Left renal pelvis (tissue), 4 donors: ENCODE measurements at regions not wholly inside any gene's neighbourhood (a gene's known extent, or its start where the extent isn't known, plus 50 kb on each side); places are given as distances from the start of the nearest gene placed in this dataset.
"Not testable (repeated sequence)": the region's sequence is repeated elsewhere in the genome, so short reads cannot be mapped to it uniquely, and the experiment has no call there.

Experiments
- DNase-seq, 4 donors: peaks; one replicate each; pipeline ENCODE4 v3.0.0-alpha.2; 2013; ENCODE audit warnings: low read depth in 4 of 4, low spot score in 3 of 4

DNA sequence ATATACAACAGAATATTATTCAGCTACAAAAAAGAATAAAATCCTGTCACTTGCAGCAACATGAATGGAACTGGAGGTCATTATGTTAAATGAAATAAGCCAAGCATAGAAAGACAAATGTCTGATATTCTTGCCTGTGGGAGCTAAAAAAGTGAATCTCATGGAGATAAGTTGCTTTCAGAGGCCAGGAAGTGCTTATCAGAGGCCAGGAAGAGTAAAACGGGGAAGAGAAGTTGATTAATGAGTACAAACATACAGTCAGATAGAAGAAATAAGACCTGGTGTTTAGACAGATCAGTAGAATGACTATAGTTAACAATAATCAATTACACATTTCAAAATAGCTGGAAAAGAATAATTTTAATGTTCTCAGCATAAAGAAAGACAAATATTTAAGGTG lies 54.4 kb upstream of the CPHXL start:
- DNase-seq, result no peak

DNA sequence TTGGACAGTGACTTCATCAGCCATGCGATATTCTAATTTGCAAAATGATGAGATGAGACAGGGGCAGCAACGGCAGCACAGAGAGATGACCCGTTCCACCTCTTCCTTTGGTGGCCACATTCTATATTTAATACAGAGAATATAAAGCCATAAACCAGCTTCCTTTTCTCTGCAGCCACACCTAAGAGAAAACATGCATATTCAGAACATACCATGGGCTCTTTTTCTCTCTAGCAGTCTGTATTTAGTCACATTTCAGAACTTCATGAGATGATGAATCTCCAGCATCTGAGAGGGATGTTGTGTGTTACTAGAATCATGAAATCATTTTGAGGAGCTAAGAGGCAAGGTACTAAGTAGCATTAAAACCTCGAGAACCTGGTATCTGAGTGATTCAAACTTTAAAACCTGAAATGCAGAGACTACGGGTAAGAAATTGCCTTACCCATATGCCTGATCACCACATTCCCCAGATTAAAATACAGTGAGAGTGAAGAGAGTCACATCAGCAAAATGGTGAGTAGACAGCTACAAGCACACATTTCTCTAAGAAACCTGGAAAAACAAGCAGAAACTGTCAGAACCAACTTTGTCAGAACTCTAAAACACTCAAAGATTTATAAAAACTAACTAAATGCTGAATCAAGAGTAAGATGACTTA lies 55.5 kb upstream of the CPHXL start:
- no peak for DNase-seq

DNA sequence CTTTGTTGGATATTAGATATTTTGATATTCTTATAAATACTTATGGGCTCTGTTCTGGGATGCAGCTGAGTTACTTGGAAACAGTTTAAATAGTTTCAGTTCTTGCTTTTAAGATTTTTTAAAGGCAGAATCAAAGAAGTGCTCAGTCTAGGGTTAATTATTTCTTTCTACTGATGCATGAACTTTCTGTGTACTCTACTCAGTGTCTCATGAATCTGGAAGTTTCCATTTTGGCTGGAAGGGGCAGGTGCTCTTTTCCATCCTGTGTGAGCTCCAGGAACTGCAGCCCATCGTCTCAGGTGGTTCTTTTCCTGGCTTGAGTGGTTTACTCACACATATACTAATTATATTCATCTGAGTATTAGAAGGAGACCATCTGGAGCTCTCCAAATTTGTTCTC lies 61.1 kb upstream of the CPHXL start:
- no peak for DNase-seq

DNA sequence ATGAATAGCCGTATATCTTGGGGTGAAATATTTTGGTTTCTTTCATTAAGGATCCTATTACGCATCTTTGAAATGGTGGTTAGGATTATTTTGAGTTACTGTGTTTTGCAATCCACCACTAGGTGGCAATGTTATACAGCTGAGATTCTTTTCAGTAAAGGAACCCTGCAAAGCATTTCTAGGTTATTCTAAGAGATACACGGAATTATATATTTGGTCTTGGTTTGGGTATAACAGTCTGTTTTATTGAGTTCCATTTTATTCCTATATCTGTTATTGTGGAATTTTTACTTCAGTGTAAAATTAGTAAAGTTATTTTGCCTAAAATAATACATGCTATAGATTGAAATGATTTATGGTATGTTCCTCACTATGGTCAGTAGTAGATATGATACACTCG lies 62.9 kb upstream of the CPHXL start:
- peak; percentile 18 to 41 (median 28) for DNase-seq

DNA sequence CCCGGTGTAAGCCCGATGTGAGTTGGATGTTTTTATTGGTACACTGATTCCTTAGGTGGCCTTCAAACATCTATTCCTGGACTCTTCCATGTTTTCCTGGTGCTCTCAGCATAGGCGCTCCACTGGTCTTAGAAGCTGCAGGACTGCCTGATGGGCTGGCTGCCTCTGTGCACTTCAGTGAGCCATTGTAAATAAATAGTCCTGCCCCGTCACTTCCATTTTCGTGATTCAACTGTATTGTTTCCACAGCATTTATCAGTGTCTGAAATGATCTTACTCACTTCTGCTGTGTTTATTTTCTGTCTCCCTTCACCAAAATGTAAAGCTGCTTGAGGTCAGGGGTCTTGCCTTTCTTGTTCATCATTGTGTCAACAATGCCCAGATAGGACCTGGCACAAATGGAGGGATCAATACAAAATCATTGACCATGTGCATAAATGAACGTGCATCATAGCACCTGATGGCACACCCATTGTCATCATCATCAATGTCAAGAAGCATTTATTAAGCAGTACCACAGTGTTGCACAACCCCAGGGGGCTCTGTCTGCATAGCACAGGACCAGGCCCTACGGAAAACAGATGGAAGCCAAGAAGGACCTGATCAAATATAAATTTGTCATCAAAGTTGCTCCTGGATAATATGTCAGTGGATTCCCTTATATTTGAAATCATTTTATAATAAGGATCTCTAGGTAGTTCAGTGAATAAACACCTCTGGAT lies 66.6 kb upstream of the CPHXL start:
- DNase-seq, result no peak

DNA sequence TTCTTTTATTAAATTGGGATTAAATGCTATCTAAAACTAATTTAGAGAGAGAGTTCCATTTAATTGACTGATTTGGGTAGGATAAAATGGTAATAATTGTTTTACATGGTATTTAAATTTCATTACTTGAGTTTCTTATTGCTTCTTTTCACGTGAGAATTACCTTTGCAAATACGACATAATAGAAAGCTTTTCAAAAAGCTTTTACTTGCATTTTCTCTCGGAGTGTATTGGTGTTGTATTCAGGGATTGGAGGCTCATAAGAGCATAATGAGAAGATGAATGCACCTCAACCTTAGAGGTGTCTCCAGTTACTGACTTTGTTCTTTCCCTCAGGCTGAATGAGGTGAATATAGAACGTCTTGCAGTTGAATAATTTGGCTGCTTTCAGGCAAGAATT lies 67.4 kb upstream of the CPHXL start:
- DNase-seq, result no peak

DNA sequence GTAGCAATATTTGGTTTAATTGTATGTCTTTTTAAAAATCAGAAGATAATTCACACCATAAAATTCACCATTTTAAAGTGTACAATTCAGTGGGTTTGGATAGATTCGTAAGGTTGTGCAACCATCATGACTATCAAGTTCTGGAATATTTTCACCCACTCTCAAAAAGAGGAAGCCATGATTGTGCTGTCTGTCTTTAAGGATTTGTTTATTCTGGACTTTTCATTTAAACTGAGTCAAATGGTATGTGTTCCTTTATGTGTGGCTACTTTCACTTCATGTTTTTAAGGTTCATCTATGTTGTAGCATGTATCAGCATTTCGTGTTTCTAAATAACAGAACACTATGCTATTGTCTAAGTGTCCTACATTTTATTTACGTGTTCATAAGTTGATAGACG lies 68.1 kb upstream of the CPHXL start:
- no peak for DNase-seq

DNA sequence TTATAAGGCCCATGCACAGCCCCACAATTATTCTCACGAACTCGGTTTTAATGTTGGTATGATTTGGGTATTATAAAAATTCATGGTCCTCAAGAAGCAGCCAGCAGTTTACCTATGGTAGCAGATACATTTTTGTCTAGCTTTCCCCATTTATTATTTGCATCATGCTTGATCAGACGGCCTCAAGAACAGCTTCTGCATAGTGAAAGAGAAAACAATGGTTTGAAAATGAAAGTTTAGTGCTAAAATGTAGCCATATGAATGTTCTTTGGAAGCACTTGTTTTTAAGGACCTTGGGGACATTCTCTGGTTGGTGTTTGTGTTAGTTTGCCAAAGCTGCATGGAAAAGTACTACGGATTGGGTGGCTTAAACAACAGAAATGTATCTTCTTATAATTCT lies 72.4 kb upstream of the CPHXL start:
- DNase-seq, result no peak

DNA sequence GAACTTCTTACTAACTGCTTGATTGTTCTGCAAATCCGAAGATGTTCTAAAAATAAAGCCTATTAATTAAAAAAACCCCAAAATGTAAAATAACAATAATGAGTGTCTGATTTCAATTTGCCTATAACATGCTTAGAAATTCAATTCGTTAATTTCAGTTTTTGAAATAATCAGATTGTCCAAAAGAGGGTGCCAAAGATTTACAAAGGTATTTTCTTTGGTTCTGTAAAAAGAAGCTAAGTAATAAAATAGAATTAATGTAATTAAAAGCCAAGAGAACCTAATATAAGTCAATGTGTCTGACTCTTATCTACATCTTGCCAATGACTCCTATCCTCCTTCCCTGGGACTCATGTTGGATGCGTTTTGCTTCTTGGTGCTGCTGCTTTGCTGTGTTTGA lies 75.0 kb upstream of the CPHXL start:
- no peak for DNase-seq

DNA sequence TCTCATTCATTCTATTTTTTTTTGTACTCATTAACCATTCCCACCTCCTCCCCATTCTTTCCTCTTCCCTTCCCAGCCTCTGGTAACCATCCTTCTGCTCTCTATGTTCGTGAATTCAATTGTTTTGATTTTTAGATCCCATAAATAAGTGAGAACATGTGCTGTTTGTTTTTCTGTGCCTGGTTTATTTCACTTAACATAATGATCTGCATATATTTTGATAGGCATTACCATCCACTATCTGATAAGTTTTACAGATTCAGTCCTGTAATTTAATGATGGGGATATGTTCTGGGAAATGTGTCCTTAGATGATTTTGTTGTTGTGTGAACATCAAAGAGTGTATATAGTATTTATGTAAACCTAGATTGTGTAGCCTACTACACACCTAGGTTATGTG lies 77.5 kb upstream of the CPHXL start:
- DNase-seq, result no peak

DNA sequence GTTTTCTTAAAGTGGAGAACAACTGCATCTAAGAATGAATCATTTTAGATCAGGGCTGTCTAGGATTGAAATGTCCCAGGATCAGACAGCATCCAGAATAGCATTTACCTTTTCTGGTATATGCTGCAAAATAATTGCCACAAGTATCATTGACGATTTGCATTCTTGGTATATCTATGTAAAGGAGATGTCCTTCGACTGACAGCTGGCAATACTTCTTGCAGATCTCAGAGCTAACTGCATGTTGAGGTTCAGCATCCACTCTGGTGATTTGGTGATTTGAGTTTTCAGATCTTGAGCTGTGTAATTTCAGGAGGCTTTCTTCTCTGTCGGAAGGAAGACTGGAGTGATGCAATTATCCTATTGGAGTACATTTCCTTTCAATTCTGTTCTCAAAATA lies 78.1 kb upstream of the CPHXL start:
- no peak for DNase-seq

DNA sequence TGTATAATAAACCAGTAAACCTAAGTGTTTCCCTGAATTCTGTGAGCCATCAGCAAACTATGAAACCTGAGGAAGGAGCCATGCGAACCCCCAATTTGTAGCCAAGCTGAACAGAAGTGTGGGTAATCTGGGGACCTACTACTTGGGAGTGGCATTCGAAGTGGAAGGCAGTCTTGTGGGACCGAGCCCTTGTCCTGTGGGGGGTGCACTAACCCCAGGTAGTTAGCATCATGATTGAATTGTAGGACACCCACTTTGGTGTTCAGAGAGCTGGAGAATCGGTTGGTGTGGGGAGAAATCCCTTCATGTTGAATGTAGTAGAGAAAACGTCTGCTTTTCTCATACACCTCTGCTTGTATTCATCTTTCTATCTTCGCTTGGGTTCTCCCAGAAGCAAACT lies 79.7 kb upstream of the CPHXL start:
- no peak for DNase-seq

DNA sequence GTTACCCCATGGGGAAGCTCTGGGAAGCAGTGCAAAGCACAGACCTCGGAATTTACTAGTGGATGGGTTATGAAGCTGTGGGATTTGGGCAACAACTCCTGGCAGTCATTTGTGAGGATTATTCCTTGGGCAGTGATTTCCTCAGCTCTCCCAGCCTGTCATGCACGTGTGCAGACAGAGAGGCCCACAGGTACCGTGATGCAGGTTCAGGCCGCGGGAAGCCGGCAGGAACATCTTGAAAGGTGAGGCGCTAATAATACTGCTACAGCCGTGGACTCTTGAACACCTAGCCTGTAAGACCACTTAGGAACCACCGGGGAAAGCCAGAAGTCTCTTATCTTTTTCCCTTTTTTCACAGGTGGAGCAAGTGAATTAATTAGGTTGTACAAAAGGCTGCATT lies 80.2 kb upstream of the CPHXL start:
- DNase-seq, result no peak

DNA sequence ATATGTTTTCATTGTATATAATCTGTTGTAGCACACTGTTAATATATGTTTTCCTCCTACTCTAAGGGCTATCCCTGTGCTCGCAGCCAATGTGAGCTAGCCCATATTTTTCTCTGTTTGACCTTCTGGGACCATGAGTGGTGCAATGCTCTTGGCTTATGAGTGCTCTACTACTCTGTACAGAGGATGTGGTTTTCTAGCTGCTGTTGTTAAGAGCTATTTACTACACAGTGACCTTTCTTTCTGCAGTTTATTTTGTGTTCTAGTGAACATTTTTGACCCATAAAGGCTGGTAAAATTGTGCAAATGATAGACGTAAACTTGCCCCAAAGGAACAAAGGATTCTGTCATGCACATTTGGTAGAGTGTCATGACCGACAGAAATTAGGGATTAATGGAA lies 84.1 kb upstream of the CPHXL start:
- DNase-seq, result no peak

DNA sequence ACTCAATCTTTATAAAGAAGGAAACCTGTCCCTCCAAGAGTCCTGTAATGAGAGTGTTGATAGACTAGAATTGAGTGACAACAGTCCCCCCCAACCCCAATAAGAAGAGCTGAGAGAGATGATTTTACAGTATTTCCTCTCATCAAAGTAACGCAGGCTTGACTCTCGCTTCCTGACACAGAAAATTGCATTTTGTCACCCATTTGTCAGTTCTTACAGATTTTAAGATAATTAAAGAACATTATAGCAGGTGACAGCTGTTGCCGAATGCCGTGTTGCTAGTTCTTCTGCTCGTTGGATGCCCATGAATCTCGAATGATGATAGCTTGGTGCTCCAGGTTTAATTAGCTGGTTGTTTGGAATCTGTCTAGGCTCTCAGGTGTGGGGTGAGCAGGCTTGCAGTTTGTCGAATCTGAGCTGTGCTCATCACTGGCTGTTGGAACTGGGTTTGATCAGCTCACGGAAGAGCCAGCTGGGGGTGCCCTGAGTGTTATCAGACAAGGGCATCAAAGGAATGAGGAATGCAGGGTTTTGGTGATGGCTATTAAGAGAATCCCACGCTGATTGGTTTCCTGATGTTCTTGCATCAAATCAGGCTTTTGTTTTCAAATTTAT lies 84.8 kb upstream of the CPHXL start:
- DNase-seq, result no peak

DNA sequence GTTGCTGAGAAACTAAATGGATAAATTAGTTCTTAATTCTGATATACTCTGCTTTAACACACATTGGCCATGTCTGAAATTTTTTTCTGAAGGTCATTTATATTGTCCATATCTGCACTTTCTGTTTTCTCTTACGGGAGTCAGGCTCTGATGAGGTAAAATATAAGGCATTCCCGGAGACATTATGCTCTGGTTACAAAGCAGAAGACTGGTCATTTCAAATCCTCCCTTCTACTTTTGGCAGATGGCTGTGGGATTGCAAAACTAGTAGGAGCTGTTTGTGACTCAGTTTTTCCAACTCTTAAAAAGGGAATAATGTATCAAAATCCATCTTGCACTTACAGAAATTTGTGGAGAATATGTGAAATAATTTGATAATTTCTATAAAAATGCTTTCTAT lies 92.2 kb upstream of the CPHXL start:
- no peak for DNase-seq

DNA sequence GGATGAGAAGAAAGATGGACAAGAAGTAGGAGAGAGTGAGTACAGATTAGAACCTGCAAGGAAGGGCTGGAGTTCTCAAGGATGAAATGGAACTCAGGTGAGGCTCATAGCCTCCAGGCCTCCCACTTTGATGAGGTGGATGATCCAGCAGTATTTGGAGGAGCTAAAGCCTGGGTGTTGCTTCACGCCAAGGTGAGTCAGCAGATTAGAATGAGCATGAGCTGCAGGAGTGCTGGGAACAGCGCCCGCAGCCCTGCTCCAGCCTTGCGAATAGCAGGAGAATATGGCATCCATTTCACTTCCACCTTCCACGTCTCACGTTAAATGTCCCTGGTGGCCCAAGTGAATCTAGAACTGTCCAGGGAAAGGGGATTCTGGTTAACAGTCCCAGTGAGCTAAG lies 94.4 kb upstream of the CPHXL start:
- DNase-seq, result no peak

DNA sequence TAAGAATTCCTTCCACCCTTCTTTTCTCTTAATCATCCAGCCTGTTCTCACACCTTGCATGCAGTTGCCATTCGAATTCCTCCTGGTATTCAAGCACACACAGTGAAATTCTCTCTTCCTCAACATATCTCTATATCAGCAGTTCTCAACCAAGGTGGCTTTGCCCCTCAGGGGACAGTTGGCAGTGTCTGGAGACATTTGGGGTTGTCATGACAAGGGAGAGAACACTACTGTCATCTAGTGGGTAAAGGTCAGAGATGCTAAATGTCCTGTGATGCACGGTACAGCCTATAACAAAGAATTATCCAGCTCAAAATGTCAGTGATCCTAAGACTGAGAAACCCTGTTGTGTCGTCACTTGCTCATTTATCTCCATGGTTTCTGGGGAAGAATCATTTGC lies 94.8 kb upstream of the CPHXL start:
- no peak for DNase-seq

DNA sequence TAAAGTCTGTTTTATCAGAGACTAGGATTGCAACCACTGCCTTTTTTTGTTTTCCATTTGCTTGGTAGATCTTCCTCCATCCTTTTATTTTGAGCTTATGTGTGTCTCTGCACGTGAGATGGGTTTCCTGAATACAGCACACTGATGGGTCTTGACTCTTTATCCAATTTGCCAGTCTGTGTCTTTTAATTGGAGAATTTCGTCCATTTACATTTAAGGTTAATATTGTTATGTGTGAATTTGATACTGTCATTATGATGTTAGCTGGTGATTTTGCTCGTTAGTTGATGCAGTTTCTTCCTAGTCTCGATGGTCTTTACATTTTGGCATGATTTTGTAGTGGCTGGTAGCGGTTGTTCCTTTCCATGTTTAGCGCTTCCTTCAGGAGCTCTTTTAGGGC lies 99.5 kb upstream of the CPHXL start:
- DNase-seq, result not testable (repeated sequence)

DNA sequence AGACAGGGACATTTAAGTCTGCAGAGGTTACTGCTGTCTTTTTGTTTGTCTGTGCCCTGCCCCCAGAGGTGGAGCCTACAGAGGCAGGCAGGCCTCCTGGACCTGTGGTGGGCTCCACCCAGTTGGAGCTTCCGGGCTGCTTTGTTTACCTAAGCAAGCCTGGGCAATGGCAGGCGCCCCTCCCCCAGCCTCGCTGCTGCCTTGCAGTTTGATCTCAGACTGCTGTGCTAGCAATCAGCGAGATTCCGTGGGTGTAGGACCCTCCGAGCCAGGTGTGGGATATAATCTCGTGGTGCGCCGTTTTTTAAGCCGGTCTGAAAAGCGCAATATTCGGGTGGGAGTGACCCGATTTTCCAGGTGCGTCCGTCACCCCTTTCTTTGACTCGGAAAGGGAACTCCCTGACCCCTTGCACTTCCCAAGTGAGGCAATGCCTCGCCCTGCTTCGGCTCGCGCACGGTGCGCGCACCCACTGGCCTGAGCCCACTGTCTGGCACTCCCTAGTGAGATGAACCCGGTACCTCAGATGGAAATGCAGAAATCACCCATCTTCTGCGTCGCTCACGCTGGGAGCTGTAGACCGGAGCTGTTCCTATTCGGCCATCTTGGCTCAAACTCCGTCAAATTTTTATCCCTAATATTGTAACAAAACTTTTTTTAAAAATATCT lies 101.2 kb upstream of the CPHXL start:
- not testable (repeated sequence) for DNase-seq

DNA sequence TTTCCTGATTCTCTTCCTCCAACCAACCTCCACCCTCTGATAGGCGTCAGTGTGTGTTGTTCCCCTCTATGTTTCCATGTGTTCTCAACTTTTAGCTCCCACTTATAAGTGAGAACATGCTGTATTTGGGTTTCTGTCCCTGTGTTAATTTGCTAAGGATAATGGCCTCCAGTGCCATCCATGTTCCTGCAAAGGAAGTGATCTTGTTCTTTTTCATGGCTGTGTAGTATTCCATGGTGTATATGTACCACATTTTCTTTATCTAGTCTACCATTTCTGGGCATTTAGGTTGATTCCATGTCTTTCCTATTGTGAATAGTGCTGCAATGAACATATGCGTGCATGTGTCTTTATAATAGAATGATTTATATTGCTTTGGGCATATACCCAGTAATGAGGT lies 107.1 kb upstream of the CPHXL start:
- DNase-seq, result not testable (repeated sequence)
